DOHH2 (cell line): ENCODE measurements at regions not wholly inside any gene's neighbourhood (a gene's known extent, or its start where the extent isn't known, plus 50 kb on each side); places are given as distances from the start of the nearest gene placed in this dataset.

Experiments
- H3F3A ChIP-seq: fragments of 200-600 bp; sonication (generic), shearing (Covaris generic); 2 replicates; pipeline ENCODE4 v1.6.0; 2016; ENCODE audit warnings: antibody characterized with exemption, mild to moderate bottlenecking; ENCODE audit not compliant: control insufficient read depth, insufficient read depth
- H3K27ac ChIP-seq: fragments of 200-600 bp; sonication (generic); 2 replicates; pipeline ENCODE4 v1.5.1; 2014; ENCODE audit warnings: low read depth, mild to moderate bottlenecking, low read length, moderate library complexity
- H3K27me3 ChIP-seq: fragments of 200-600 bp; sonication (generic); 2 replicates; pipeline ENCODE4 v1.6.1; 2014; ENCODE audit warnings: mild to moderate bottlenecking, low read length, mixed read lengths; ENCODE audit not compliant: control insufficient read depth
- H3K36me3 ChIP-seq: fragments of 200-600 bp; sonication (generic); 2 replicates; pipeline ENCODE4 v1.6.1; 2014; ENCODE audit warnings: mild to moderate bottlenecking, low read length, moderate library complexity, mixed read lengths; ENCODE audit not compliant: control insufficient read depth
- H3K4me1 ChIP-seq: fragments of 200-600 bp; sonication (generic); 2 replicates; pipeline ENCODE4 v1.6.1; 2014; ENCODE audit warnings: mild to moderate bottlenecking, low read length, mixed read lengths; ENCODE audit not compliant: control insufficient read depth
- H3K4me2 ChIP-seq: fragments of 200-600 bp; sonication (generic); 2 replicates; pipeline ENCODE4 v1.6.0; 2014; ENCODE audit warnings: mild to moderate bottlenecking, low read length, moderate library complexity
- H3K4me3 ChIP-seq: fragments of 200-600 bp; sonication (generic); 2 replicates; pipeline ENCODE4 v1.5.1; 2014; ENCODE audit warnings: mild to moderate bottlenecking, low read length, mixed read lengths
- H3K79me2 ChIP-seq: fragments of 200-600 bp; sonication (generic); 2 replicates; pipeline ENCODE4 v1.6.1; 2014; ENCODE audit warnings: mild to moderate bottlenecking, low read length, mixed read lengths; ENCODE audit not compliant: control insufficient read depth
- H3K9me2 ChIP-seq: fragments of 200-600 bp; sonication (generic); replicated peaks from 2 replicates; pipeline ENCODE4 v1.6.1; 2014; ENCODE audit warnings: mild to moderate bottlenecking, low read length, mixed read lengths; ENCODE audit not compliant: control insufficient read depth
- H3K9me3 ChIP-seq: fragments of 200-600 bp; sonication (generic); 2 replicates; pipeline ENCODE4 v1.6.1; 2014; ENCODE audit warnings: antibody characterized with exemption, low read length, mixed read lengths; ENCODE audit not compliant: control insufficient read depth, insufficient read depth
- H4K20me1 ChIP-seq: fragments of 200-600 bp; sonication (generic); 2 replicates; pipeline ENCODE4 v1.6.0; 2014; ENCODE audit warnings: low read depth, mild to moderate bottlenecking, antibody characterized with exemption, low read length, moderate library complexity; ENCODE audit not compliant: control insufficient read depth, insufficient read depth
- CTCF ChIP-seq: fragments of 200-600 bp; sonication (generic); IDR thresholded peaks from one replicate; pipeline ENCODE4 v1.5.1; 2014; ENCODE audit warnings: antibody characterized with exemption, mild to moderate bottlenecking, low read depth, low read length; ENCODE audit not compliant: poor library complexity, severe bottlenecking
- EZH2phosphoT487 ChIP-seq: fragments of 200-600 bp; sonication (generic); IDR thresholded peaks from 2 replicates; pipeline ENCODE4 v1.6.1; 2017; ENCODE audit warnings: borderline replicate concordance, mild to moderate bottlenecking, antibody characterized with exemption, low read length, moderate library complexity, mixed read lengths

- no peaks in the 10 kb centered on the region for H3K9me2 ChIP-seq
- no peaks in the 10 kb centered on the region for H3K79me2 ChIP-seq
- TF ChIP-seq EZH2phosphoT487 (no peak), CTCF (no peak)
- H3K36me3 ChIP-seq: no peaks in the 10 kb centered on the region
- no peaks in the 10 kb centered on the region for H3F3A ChIP-seq
- no peaks in the 10 kb centered on the region for H4K20me1 ChIP-seq
- H3K9me3 ChIP-seq: no peaks in the 10 kb centered on the region
- H3K4me2 ChIP-seq: no peak overlapping the region
- H3K27me3 ChIP-seq: no peaks in the 10 kb centered on the region
- H3K27ac ChIP-seq: no peak overlapping the region
- H3K4me3 ChIP-seq: no peak overlapping the region
- no peaks in the 10 kb centered on the region for H3K4me1 ChIP-seq
Observed at GRCh38 chr4:43987331-43987944, 461.2 kb downstream of the KCTD8 start.

GRCh38 chr4:43990551-43990950, 458.1 kb downstream of the KCTD8 start:
- Histone ChIP-seq H3K27me3 (no peaks in the 10 kb centered on the region), H3F3A (no peaks in the 10 kb centered on the region), H3K79me2 (no peaks in the 10 kb centered on the region), H3K27ac (no peak overlapping the region), H3K4me2 (no peak overlapping the region), H3K9me3 (no peaks in the 10 kb centered on the region), H3K4me1 (no peaks in the 10 kb centered on the region), H3K36me3 (no peaks in the 10 kb centered on the region), H3K9me2 (no peaks in the 10 kb centered on the region), H4K20me1 (no peaks in the 10 kb centered on the region), H3K4me3 (no peak overlapping the region)
- no peak for TF ChIP-seq CTCF
- no peak for TF ChIP-seq EZH2phosphoT487

GRCh38 chr4:43990963-43991362, 457.6 kb downstream of the KCTD8 start:
- H4K20me1 ChIP-seq: no peaks in the 10 kb centered on the region
- H3K27me3 ChIP-seq: no peaks in the 10 kb centered on the region
- H3K9me2 ChIP-seq: no peaks in the 10 kb centered on the region
- H3K4me3 ChIP-seq: no peak overlapping the region
- H3K79me2 ChIP-seq: no peaks in the 10 kb centered on the region
- no peaks in the 10 kb centered on the region for H3K9me3 ChIP-seq
- no peak overlapping the region for H3K4me2 ChIP-seq
- H3K36me3 ChIP-seq: no peaks in the 10 kb centered on the region
- H3F3A ChIP-seq: no peaks in the 10 kb centered on the region
- no peak overlapping the region for H3K27ac ChIP-seq
- TF ChIP-seq EZH2phosphoT487: no peak
- TF ChIP-seq CTCF: no peak
- H3K4me1 ChIP-seq: no peaks in the 10 kb centered on the region
